B cell (primary cell): ENCODE measurements at regions not wholly inside any gene's neighbourhood (a gene's known extent, or its start where the extent isn't known, plus 50 kb on each side); places are given as distances from the start of the nearest gene placed in this dataset.
"Not testable (repeated sequence)": the region's sequence is repeated elsewhere in the genome, so short reads cannot be mapped to it uniquely, and the experiment has no call there.

ENCODE experiments used
- CTCF ChIP-seq: fragments of 200-600 bp; IDR thresholded peaks from one replicate; pipeline ENCODE4 v1.8.0; 2022; ENCODE audit warnings: antibody characterized with exemption, mild to moderate bottlenecking
- EZH2 ChIP-seq: IDR thresholded peaks from 2 replicates; pipeline ENCODE4 v1.6.1; 2012; ENCODE audit warnings: borderline replicate concordance, low read depth, mild to moderate bottlenecking, moderate library complexity, low read length; ENCODE audit not compliant: insufficient read depth, poor library complexity, severe bottlenecking

GRCh38 chr12:124643768-124644167, 76.4 kb upstream of the NCOR2 start:
- not testable (repeated sequence) for TF ChIP-seq CTCF, EZH2
